Esophagus muscularis mucosa (tissue), 4 donors: ENCODE measurements at regions not wholly inside any gene's neighbourhood (a gene's known extent, or its start where the extent isn't known, plus 50 kb on each side); places are given as distances from the start of the nearest gene placed in this dataset.
"Not testable (repeated sequence)": the region's sequence is repeated elsewhere in the genome, so short reads cannot be mapped to it uniquely, and the experiment has no call there.

Experiments
- DNase-seq: peaks from one replicate; pipeline ENCODE4 v3.0.0-alpha.2; 2017; ENCODE audit errors: extremely low spot score
- H3K27ac ChIP-seq, 4 donors: fragments of 200-600 bp; sonication (generic); replicated peaks in 1 of 4; 1 replicate in 3 of 4; 2 replicates in 1 of 4; pipeline ENCODE4 v1.5.1; 2016 to 2019; ENCODE audit warnings: mild to moderate bottlenecking in 1 of 4
- H3K27me3 ChIP-seq, 4 donors: fragments of 200-600 bp; sonication (generic); one replicate each; pipeline versions ENCODE4 v1.5.1 to v1.6.0; 2016 to 2019
- H3K36me3 ChIP-seq, 4 donors: fragments of 200-600 bp; sonication (generic); one replicate each; pipeline ENCODE4 v1.5.1; 2016 to 2019
- H3K4me1 ChIP-seq, 4 donors: fragments of 200-600 bp; sonication (generic); one replicate each; pipeline ENCODE4 v1.5.1; 2016 to 2019
- H3K4me3 ChIP-seq, 4 donors: fragments of 200-600 bp; sonication (generic); 1 replicate in 2 of 4; 2 replicates in 2 of 4; pipeline ENCODE4 v1.5.1; 2016 to 2019; ENCODE audit warnings: mild to moderate bottlenecking in 4 of 4, moderate library complexity in 1 of 4
- H3K9me3 ChIP-seq, 4 donors: fragments of 200-600 bp; sonication (generic); 1 replicate in 3 of 4; 2 replicates in 1 of 4; pipeline ENCODE4 v1.5.1; 2016 to 2019
- EP300 ChIP-seq: sonication (generic); formaldehyde crosslinking; IDR thresholded peaks from one replicate; pipeline ENCODE4 v1.6.1; 2017; ENCODE audit warnings: antibody characterized with exemption
- POLR2A ChIP-seq: fragments of 450-650 bp; IDR thresholded peaks from one replicate; pipeline ENCODE4 v1.6.1; 2017; ENCODE audit warnings: antibody characterized with exemption, moderate library complexity, mild to moderate bottlenecking, low read depth
- POLR2AphosphoS5 ChIP-seq, 2 donors: sonication (generic); formaldehyde crosslinking; IDR thresholded peaks; one replicate each; pipeline ENCODE4 v1.6.1; 2017; ENCODE audit warnings: antibody characterized with exemption in 2 of 2
- WGBS: methylation state at CpG from one replicate; pipeline ENCODE4 v1.1.5; 2018; 5-methylcytosine and 5-hydroxymethylcytosine counted together
- intact Hi-C: fragments of 100-400 bp; cut with DNase I; formaldehyde crosslinking; loops from one replicate; pipeline ENCODE4 v1.15.1; 2023
- TF ChIP-seq, protein P1 (sequence below), 3 experiments: fragments of 200-600 bp in 2 of 3; fragments of 450-650 bp in 1 of 3; sonication (generic) in 2 of 3; IDR thresholded peaks; one replicate each; pipeline ENCODE4 v1.5.1; 2017 to 2019; ENCODE audit warnings: antibody characterized with exemption in 3 of 3, mild to moderate bottlenecking in 2 of 3, moderate library complexity in 1 of 3

- Histone ChIP-seq H3K36me3 (no peaks in the 10 kb centered on the region), H3K4me3 (no peak overlapping the region), H3K9me3 (no peaks in the 10 kb centered on the region), H3K27me3 (no peaks in the 10 kb centered on the region), H3K27ac (no peak overlapping the region), H3K4me1 (no peaks in the 10 kb centered on the region)
- intact Hi-C loops: no loop called here
- TF ChIP-seq POLR2A (no peak), POLR2AphosphoS5 (IDR thresholded peaks at IDR 0.05) (no peak), EP300 (no peak)
- TF ChIP-seq, protein P1, sequence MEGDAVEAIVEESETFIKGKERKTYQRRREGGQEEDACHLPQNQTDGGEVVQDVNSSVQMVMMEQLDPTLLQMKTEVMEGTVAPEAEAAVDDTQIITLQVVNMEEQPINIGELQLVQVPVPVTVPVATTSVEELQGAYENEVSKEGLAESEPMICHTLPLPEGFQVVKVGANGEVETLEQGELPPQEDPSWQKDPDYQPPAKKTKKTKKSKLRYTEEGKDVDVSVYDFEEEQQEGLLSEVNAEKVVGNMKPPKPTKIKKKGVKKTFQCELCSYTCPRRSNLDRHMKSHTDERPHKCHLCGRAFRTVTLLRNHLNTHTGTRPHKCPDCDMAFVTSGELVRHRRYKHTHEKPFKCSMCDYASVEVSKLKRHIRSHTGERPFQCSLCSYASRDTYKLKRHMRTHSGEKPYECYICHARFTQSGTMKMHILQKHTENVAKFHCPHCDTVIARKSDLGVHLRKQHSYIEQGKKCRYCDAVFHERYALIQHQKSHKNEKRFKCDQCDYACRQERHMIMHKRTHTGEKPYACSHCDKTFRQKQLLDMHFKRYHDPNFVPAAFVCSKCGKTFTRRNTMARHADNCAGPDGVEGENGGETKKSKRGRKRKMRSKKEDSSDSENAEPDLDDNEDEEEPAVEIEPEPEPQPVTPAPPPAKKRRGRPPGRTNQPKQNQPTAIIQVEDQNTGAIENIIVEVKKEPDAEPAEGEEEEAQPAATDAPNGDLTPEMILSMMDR (IDR thresholded peaks at IDR 0.05): no peak
- WGBS: 73% methylated on average over 2 of the region's 2 CpGs
- DNase-seq: no peak
Measured at GRCh38 chr19:23539499-23539898, 144.2 kb upstream of the ZNF91 start.

- H3K36me3 ChIP-seq, H3K27me3 ChIP-seq, H3K4me1 ChIP-seq, H3K4me3 ChIP-seq, H3K9me3 ChIP-seq, H3K27ac ChIP-seq, DNase-seq, intact Hi-C loops: not testable (repeated sequence)
Measured at GRCh38 chr19:23537136-23537535, 141.9 kb upstream of the ZNF91 start.

DNA sequence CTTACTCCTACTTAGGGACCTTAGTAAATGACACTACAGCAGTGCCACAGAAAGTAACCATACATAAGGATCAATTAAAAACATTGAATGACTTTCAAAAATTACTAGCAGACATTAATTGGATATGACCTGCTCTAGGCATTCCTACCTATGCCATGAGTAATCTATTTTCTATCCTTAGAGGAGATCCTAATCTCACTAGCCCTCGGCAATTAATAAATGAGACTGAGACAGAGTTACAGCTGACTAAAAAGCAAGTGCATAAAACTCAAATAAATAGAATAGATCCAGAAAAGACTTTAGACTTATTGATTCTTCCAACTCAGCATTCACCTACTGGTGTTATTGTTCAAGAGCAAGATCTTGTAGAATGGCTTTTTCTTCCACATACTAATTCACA is 141.1 kb upstream of the ZNF91 start:
- WGBS: 83% methylated on average over 1 of the region's 1 CpG
- H3K9me3 ChIP-seq, H3K27me3 ChIP-seq, H3K4me1 ChIP-seq, H3K4me3 ChIP-seq, H3K36me3 ChIP-seq, H3K27ac ChIP-seq, DNase-seq, intact Hi-C loops: not testable (repeated sequence)

DNA sequence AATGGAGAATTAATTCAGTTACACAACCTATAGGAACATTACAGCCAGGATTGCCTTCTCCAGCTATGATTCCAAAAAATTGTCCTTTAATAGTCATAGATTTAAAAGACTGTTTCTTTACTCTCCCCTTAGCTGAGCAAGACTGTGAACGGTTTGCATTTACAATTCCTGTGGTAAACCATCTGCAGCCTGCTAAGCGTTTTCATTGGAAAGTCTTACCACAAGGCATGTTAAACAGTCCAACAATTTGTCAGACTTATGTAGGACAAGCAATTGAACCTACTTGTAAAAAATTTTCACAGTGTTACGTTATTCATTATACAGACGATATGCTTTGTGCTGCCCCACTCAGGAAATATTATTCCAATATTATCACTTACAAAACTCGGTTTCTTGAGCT is 140.6 kb upstream of the ZNF91 start:
- H3K27ac ChIP-seq, H3K4me1 ChIP-seq, H3K36me3 ChIP-seq, intact Hi-C loops, H3K9me3 ChIP-seq, H3K27me3 ChIP-seq, H3K4me3 ChIP-seq, DNase-seq: not testable (repeated sequence)
- 80% methylated on average over 5 of the region's 5 CpGs for WGBS

DNA sequence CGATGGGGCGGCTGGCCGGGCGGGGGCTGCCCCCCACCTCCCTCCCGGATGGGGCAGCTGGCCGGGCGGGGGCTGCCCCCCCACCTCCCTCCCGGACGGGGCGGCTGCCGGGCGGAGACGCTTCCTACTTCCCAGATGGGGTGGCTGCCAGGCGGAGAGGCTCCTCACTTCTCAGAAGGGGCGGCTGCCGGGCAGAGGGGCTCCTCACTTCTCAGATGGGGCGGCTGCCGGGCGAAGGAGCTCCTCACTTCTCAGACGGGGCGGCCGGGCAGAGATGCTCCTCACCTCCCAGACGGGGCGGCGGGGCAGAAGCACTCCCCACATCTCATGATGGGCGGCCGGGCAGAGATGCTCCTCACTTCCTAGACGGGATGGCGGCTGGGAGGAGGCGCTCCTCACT is 138.2 kb upstream of the ZNF91 start:
- intact Hi-C loops, H3K4me3 ChIP-seq, DNase-seq, H3K36me3 ChIP-seq, H3K27me3 ChIP-seq, H3K4me1 ChIP-seq, H3K9me3 ChIP-seq, H3K27ac ChIP-seq: not testable (repeated sequence)
- 78% methylated on average over 11 of the region's 30 CpGs for WGBS

DNA sequence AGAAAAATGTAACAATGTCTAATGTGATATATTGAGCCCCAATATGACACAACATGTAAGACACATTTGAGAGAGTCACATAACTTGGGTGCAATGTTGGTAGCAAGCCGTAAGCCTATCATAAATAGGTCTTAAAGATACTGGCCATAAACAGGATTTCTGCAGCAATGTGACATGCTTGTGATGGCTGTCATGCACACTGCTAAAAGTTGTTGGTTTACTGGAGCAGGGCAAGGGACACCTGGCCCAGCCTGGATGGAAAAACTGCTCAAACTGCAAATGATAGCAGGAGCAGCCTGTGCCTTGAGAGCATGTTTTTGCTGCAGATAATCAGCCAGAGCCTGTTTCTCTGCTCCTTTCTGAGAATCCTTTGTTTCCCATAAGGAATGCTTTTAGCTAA is 136.7 kb upstream of the ZNF91 start:
- no peak for DNase-seq
- no peaks in the 10 kb centered on the region for H3K27me3 ChIP-seq
- no peak overlapping the region for H3K27ac ChIP-seq
- H3K9me3 ChIP-seq: no peaks in the 10 kb centered on the region
- H3K4me3 ChIP-seq: no peak overlapping the region
- TF ChIP-seq, protein P1 (IDR thresholded peaks at IDR 0.05): no peak
- TF ChIP-seq EP300 (no peak), POLR2A (no peak), POLR2AphosphoS5 (IDR thresholded peaks at IDR 0.05) (no peak)
- intact Hi-C loops: no loop called here
- H3K4me1 ChIP-seq: no peaks in the 10 kb centered on the region
- WGBS: 96% methylated on average over 1 of the region's 1 CpG
- no peaks in the 10 kb centered on the region for H3K36me3 ChIP-seq

DNA sequence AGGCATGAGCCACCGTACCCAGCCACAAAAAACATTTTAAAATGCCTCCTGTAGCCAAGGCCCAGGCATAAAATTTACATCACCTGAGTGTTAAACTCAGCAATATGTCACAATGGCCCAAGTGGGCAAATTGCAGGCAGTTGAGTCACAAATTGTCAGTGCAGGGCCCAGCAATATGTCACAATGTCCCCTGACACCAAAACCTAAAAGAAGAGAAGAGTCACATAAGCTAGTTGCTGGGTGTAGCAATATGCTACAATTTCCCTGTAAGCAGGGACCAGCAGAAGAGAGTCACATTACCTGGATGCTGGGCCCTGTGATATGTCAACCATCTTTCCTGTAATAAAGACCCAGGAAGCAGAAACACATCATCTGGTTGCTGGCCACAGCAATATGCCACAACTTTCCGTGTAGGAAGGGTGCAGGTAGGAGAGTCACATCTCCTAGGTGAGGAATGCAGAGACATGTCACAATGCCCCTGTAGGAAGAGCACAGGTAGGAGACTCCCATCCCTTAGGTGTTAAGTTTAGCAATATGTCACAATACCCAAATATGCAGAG is 136.0 kb upstream of the ZNF91 start:
- H3K9me3 ChIP-seq: no peaks in the 10 kb centered on the region
- 51% methylated on average over 2 of the region's 2 CpGs for WGBS
- no peak overlapping the region for H3K27ac ChIP-seq
- H3K27me3 ChIP-seq: no peaks in the 10 kb centered on the region
- no peaks in the 10 kb centered on the region for H3K4me1 ChIP-seq
- DNase-seq: no peak
- no peaks in the 10 kb centered on the region for H3K36me3 ChIP-seq
- intact Hi-C loops: no loop called here
- TF ChIP-seq POLR2AphosphoS5 (IDR thresholded peaks at IDR 0.05) (no peak), POLR2A (no peak), EP300 (no peak)
- TF ChIP-seq, protein P1 (IDR thresholded peaks at IDR 0.05): no peak
- H3K4me3 ChIP-seq: no peak overlapping the region
